SHP77 (cell line): ENCODE measurements at regions not wholly inside any gene's neighbourhood (a gene's known extent, or its start where the extent isn't known, plus 50 kb on each side); places are given as distances from the start of the nearest gene placed in this dataset.
A peak's percentile ranks its signal among the peaks of the same experiment; 100 is the strongest.
"Not testable (repeated sequence)": the region's sequence is repeated elsewhere in the genome, so short reads cannot be mapped to it uniquely, and the experiment has no call there.

Source experiments
- DNase-seq, 2 experiments: peaks; one replicate each; lab custom pipeline; 2025; lab: John Stamatoyannopoulos, UW

- no peak for DNase-seq
These were observed 67.2 kb downstream of the BUB3 start for GRCh38 chr10:123221418-123221817.

GRCh38 chr10:123222832-123223231, 68.6 kb downstream of the BUB3 start:
- no peak for DNase-seq

GRCh38 chr10:123227706-123228105, 73.5 kb downstream of the BUB3 start:
- DNase-seq: no peak

GRCh38 chr10:123229927-123230630, 75.9 kb downstream of the BUB3 start:
- no peak for DNase-seq

- DNase-seq: not testable (repeated sequence)
These were observed 78.7 kb downstream of the BUB3 start for GRCh38 chr10:123232879-123233278.

GRCh38 chr10:123235014-123235413, 80.8 kb downstream of the BUB3 start:
- DNase-seq: not testable (repeated sequence)

- DNase-seq: peak in 1 of 2 experiments; percentile 13
These were observed 81.9 kb downstream of the BUB3 start for GRCh38 chr10:123236126-123236525.

- DNase-seq: no peak
These were observed 86.0 kb downstream of the BUB3 start for GRCh38 chr10:123240250-123240649.

GRCh38 chr10:123240776-123241175, 86.6 kb downstream of the BUB3 start:
- no peak for DNase-seq

GRCh38 chr10:123241391-123242141, 87.4 kb downstream of the BUB3 start:
- no peak for DNase-seq

- no peak for DNase-seq
These were observed 90.5 kb downstream of the BUB3 start for GRCh38 chr10:123244747-123245146.

GRCh38 chr10:123245264-123245663, 91.1 kb downstream of the BUB3 start:
- no peak for DNase-seq

GRCh38 chr10:123249894-123250293, 95.7 kb downstream of the BUB3 start:
- DNase-seq: no peak

- DNase-seq: no peak
These were observed 96.4 kb downstream of the BUB3 start for GRCh38 chr10:123250640-123251039.

GRCh38 chr10:123252779-123253178, 98.6 kb downstream of the BUB3 start:
- no peak for DNase-seq

- not testable (repeated sequence) for DNase-seq
These were observed 100.1 kb downstream of the BUB3 start for GRCh38 chr10:123254343-123254742.

- no peak for DNase-seq
These were observed 103.8 kb downstream of the BUB3 start for GRCh38 chr10:123257904-123258456.

GRCh38 chr10:123259081-123259480, 104.9 kb downstream of the BUB3 start:
- DNase-seq: no peak

- DNase-seq: no peak
These were observed 105.6 kb downstream of the BUB3 start for GRCh38 chr10:123259791-123260190.

- DNase-seq: no peak
These were observed 108.3 kb downstream of the BUB3 start for GRCh38 chr10:123262456-123262855.

- DNase-seq: no peak
These were observed 112.8 kb downstream of the BUB3 start for GRCh38 chr10:123266971-123267370.

GRCh38 chr10:123269017-123269552, 114.9 kb downstream of the BUB3 start:
- DNase-seq: no peak

- DNase-seq: no peak
These were observed 115.5 kb downstream of the BUB3 start for GRCh38 chr10:123269675-123270074.
